ENCODE measurements at regions not wholly inside any gene's neighbourhood (a gene's known extent, or its start where the extent isn't known, plus 50 kb on each side); places are given as distances from the start of the nearest gene placed in this dataset.

- no peak overlapping the region for H4K8ac ChIP-seq (replicated peaks; ENCODE audit: insufficient read length, low read depth, low read length)
- H3K27ac Mint-ChIP-seq: peak overlapping the region in 1 of 3 experiments; percentile 81; a peak in 2 of 7 replicates
- H3K4me1 Mint-ChIP-seq: peaks cover 23 to 28% of the 10 kb centered on the region in 2 experiments
- H3K79me1 ChIP-seq (ENCODE audit: insufficient read depth, low read depth, low read length, poor library complexity, severe bottlenecking): no peaks in the 10 kb centered on the region
- H2AK5ac ChIP-seq (ENCODE audit: insufficient read length, low read length): no peak overlapping the region
- H2BK120ac ChIP-seq (ENCODE audit: low read depth, low read length, poor library complexity, severe bottlenecking): no peak overlapping the region
- no peak overlapping the region for H2BK12ac ChIP-seq (ENCODE audit: insufficient read length, low read depth, low read length)
- no peak overlapping the region for H3K23ac ChIP-seq (ENCODE audit: insufficient read length, low read depth, low read length)
- H3K4me2 ChIP-seq (ENCODE audit: insufficient read depth, insufficient read length, low read length): no peak overlapping the region
- H3K56ac ChIP-seq (ENCODE audit: insufficient read length, low read depth, low read length): no peak overlapping the region
- no peak overlapping the region for H2BK20ac ChIP-seq (ENCODE audit: low read depth, low read length, poor library complexity, severe bottlenecking)
- H3K4ac ChIP-seq (ENCODE audit: low read depth, low read length): no peak overlapping the region
- H3K4me1 ChIP-seq (ENCODE audit: insufficient read depth, low read length): no peaks in the 10 kb centered on the region
- H3K9me3 ChIP-seq (ENCODE audit: control insufficient read depth, low read depth, low read length): no peaks in the 10 kb centered on the region
- no peaks in the 10 kb centered on the region; a peak in 1 of 7 replicates for H3K36me3 Mint-ChIP-seq (ENCODE audit: insufficient read depth in 1 of 3, low read depth in 3 of 3)
- H3T11ph ChIP-seq (ENCODE audit: low read length): no peak overlapping the region
- no peaks in the 10 kb centered on the region for H3K27me3 ChIP-seq (ENCODE audit: insufficient read depth, low read length)
- TF ChIP-seq CTCF (conservative IDR thresholded peaks at IDR 0.05): no peak
- H3K18ac ChIP-seq (ENCODE audit: insufficient read length, low read depth, low read length): no peak overlapping the region
- H2BK15ac ChIP-seq (ENCODE audit: low read depth, low read length): no peak overlapping the region
- H3K79me2 ChIP-seq (ENCODE audit: insufficient read depth, low read length): no peaks in the 10 kb centered on the region
- H2BK5ac ChIP-seq (ENCODE audit: insufficient read length, low read length): no peak overlapping the region
- H3K9ac ChIP-seq (ENCODE audit: extremely low read depth, insufficient read length, low read length): no peak overlapping the region
- no peak overlapping the region for H3K4me3 Mint-ChIP-seq
- H3K27ac ChIP-seq (ENCODE audit: insufficient read length, low read depth, low read length): no peak overlapping the region
- no peaks in the 10 kb centered on the region for H4K20me1 ChIP-seq (ENCODE audit: control insufficient read depth, insufficient read depth, insufficient read length)
- H3K27me3 Mint-ChIP-seq (ENCODE audit: low read depth): no peaks in the 10 kb centered on the region
- WGBS (ENCODE audit: extremely low coverage, insufficient read length, low lambda C conversion rate): no CpG with 5 or more reads among the region's 7 CpGs
- peak; percentile 37 for DNase-seq
- no peak overlapping the region for H4K91ac ChIP-seq (ENCODE audit: insufficient read length, low read depth, low read length)
- peak overlapping the region; percentile 63 for H4K5ac ChIP-seq (ENCODE audit: insufficient read length, low read depth, low read length)
- H2AFZ ChIP-seq (ENCODE audit: low read length): peak overlapping the region; percentile 91
- H3K14ac ChIP-seq (ENCODE audit: insufficient read depth, low read length): no peak overlapping the region
- H3K23me2 ChIP-seq (ENCODE audit: insufficient read length, low read depth, low read length, poor library complexity, severe bottlenecking): no peaks in the 10 kb centered on the region
- H3K9me3 Mint-ChIP-seq: no peaks in the 10 kb centered on the region; a peak in 3 of 5 replicates
Observed at GRCh38 chr1:174077749-174078490, 55.8 kb upstream of the RC3H1 start.

All from H9 (cell line).